GM21737 (cell line): ENCODE measurements at regions not wholly inside any gene's neighbourhood (a gene's known extent, or its start where the extent isn't known, plus 50 kb on each side); places are given as distances from the start of the nearest gene placed in this dataset.

ENCODE experiments used
- ATAC-seq: cut with Tn5 transposase; IDR thresholded peaks from one replicate; pipeline ENCODE4 v1.9.1; 2021; ENCODE audit warnings: mild to moderate bottlenecking, moderate library complexity; ENCODE audit not compliant: unreplicated experiment

- ATAC-seq = no peak
These were observed 703.0 kb upstream of the ZNF385D start for GRCh38 chr3:22453906-22454535.

GRCh38 chr3:22469995-22470394 lies 719.0 kb upstream of the ZNF385D start:
- ATAC-seq = no peak

- ATAC-seq = no peak
These were observed 720.5 kb upstream of the ZNF385D start for GRCh38 chr3:22471557-22471956.

- no peak for ATAC-seq
These were observed 723.9 kb upstream of the ZNF385D start for GRCh38 chr3:22474706-22475445.

GRCh38 chr3:22475665-22476240 lies 724.7 kb upstream of the ZNF385D start:
- no peak for ATAC-seq

GRCh38 chr3:22476976-22477375 lies 726.0 kb upstream of the ZNF385D start:
- ATAC-seq = no peak

GRCh38 chr3:22485954-22486353 lies 717.2 kb upstream of the UBE2E2 start:
- no peak for ATAC-seq

GRCh38 chr3:22490747-22491146 lies 712.4 kb upstream of the UBE2E2 start:
- no peak for ATAC-seq

- no peak for ATAC-seq
These were observed 711.8 kb upstream of the UBE2E2 start for GRCh38 chr3:22491344-22491743.

GRCh38 chr3:22492342-22492741 lies 710.8 kb upstream of the UBE2E2 start:
- ATAC-seq = no peak

GRCh38 chr3:22495241-22495640 lies 707.9 kb upstream of the UBE2E2 start:
- no peak for ATAC-seq

GRCh38 chr3:22495791-22496190 lies 707.3 kb upstream of the UBE2E2 start:
- ATAC-seq = no peak

- ATAC-seq = no peak
These were observed 706.5 kb upstream of the UBE2E2 start for GRCh38 chr3:22496641-22497040.

- ATAC-seq = no peak
These were observed 696.3 kb upstream of the UBE2E2 start for GRCh38 chr3:22506871-22507270.

GRCh38 chr3:22507709-22508108 lies 695.4 kb upstream of the UBE2E2 start:
- no peak for ATAC-seq

- no peak for ATAC-seq
These were observed 679.2 kb upstream of the UBE2E2 start for GRCh38 chr3:22523925-22524324.

- no peak for ATAC-seq
These were observed 676.8 kb upstream of the UBE2E2 start for GRCh38 chr3:22526266-22526837.

- ATAC-seq = no peak
These were observed 666.6 kb upstream of the UBE2E2 start for GRCh38 chr3:22536541-22536940.

- ATAC-seq = no peak
These were observed 665.6 kb upstream of the UBE2E2 start for GRCh38 chr3:22537560-22537959.

GRCh38 chr3:22542311-22542710 lies 660.8 kb upstream of the UBE2E2 start:
- no peak for ATAC-seq

- no peak for ATAC-seq
These were observed 647.2 kb upstream of the UBE2E2 start for GRCh38 chr3:22555753-22556435.
